ENCODE measurements at regions not wholly inside any gene's neighbourhood (a gene's known extent, or its start where the extent isn't known, plus 50 kb on each side); places are given as distances from the start of the nearest gene placed in this dataset.

DNA sequence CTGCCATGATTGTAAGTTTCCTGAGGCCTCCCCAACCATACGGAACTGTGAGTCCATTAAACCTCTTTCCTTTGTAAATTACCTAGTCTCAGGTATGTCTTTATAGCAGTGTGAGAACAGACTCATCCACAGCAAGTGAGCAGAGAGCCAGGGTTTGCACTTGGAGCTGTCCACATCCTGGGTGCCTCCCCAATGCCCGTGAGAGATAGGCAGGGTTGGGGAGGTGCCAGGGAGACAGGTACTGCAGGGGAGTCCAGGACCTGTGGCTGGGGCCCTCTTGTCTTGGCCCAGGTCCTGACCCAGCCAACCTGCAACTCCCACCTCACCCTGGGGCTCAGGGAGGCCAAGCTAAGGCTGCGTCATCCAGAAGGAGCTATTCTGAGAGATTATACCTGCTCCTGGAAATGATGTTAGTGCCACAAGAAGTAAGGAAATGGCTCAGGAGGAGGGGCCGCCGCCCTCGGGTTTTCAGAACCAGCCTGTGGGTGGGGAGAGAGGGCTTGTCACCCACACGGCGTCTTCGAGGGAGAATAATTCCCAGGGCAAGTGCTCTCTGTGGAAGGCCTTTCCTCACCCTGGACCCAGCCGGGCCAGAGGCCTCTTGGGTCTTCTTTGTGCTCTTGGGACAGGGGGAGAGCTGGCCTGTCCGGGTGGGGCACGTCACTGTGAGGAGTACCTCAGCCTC is 66.5 kb downstream of the ADRA2C start:
- no peak for TF ChIP-seq RAD21 (IDR thresholded peaks at IDR 0.05; ENCODE audit: low read depth)
- TF ChIP-seq REST (IDR thresholded peaks at IDR 0.05; ENCODE audit: low read depth): peak; percentile 55

- TF ChIP-seq CREB1 (IDR thresholded peaks at IDR 0.05; ENCODE audit: low read depth): no peak
- TF ChIP-seq, protein P1, sequence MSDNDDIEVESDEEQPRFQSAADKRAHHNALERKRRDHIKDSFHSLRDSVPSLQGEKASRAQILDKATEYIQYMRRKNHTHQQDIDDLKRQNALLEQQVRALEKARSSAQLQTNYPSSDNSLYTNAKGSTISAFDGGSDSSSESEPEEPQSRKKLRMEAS (IDR thresholded peaks at IDR 0.05): no peak
- no peak for TF ChIP-seq TCF12 (IDR thresholded peaks at IDR 0.05; ENCODE audit: low read depth)
- no peak for TF ChIP-seq RAD21 (IDR thresholded peaks at IDR 0.05; ENCODE audit: low read depth)
- TF ChIP-seq REST (IDR thresholded peaks at IDR 0.05; ENCODE audit: low read depth): no peak
- no peak for TF ChIP-seq ZBTB7A (IDR thresholded peaks at IDR 0.05; ENCODE audit: low read depth)
- TF ChIP-seq, protein P2, sequence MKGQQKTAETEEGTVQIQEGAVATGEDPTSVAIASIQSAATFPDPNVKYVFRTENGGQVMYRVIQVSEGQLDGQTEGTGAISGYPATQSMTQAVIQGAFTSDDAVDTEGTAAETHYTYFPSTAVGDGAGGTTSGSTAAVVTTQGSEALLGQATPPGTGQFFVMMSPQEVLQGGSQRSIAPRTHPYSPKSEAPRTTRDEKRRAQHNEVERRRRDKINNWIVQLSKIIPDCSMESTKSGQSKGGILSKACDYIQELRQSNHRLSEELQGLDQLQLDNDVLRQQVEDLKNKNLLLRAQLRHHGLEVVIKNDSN (IDR thresholded peaks at IDR 0.05): no peak
These were observed 67.3 kb downstream of the ADRA2C start for GRCh38 chr4:3833326-3833989.

DNA sequence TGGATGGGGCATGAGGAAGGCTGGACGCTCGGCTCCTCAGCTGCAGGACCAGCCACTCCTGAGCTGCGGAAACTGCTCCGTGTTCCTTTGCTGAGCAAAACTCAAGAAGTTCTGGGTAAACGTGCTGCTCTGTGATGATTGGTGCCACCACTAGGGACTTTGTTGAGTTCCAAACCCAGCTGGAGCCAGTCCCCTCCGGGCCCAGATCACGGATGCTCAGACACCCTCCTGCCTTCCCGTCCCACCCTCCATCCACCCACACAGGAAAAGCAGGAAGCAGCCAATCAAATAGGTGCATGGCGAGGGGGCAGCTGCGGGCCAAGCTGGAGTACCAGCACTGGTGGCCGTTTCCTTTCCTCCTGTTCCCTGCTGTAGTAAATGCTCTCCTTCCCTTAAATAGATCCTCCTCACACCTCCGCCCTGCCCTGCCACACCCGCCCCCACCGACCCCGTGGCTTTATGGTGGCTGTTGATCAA is 68.0 kb downstream of the ADRA2C start:
- TF ChIP-seq CREB1 (IDR thresholded peaks at IDR 0.05; ENCODE audit: low read depth): no peak
- TF ChIP-seq TCF12 (IDR thresholded peaks at IDR 0.05; ENCODE audit: low read depth): no peak
- no peak for TF ChIP-seq EGR1 (IDR thresholded peaks at IDR 0.05)
- TF ChIP-seq NFIC (IDR thresholded peaks at IDR 0.05): no peak
- no peak for TF ChIP-seq TEAD4 (IDR thresholded peaks at IDR 0.05)

DNA sequence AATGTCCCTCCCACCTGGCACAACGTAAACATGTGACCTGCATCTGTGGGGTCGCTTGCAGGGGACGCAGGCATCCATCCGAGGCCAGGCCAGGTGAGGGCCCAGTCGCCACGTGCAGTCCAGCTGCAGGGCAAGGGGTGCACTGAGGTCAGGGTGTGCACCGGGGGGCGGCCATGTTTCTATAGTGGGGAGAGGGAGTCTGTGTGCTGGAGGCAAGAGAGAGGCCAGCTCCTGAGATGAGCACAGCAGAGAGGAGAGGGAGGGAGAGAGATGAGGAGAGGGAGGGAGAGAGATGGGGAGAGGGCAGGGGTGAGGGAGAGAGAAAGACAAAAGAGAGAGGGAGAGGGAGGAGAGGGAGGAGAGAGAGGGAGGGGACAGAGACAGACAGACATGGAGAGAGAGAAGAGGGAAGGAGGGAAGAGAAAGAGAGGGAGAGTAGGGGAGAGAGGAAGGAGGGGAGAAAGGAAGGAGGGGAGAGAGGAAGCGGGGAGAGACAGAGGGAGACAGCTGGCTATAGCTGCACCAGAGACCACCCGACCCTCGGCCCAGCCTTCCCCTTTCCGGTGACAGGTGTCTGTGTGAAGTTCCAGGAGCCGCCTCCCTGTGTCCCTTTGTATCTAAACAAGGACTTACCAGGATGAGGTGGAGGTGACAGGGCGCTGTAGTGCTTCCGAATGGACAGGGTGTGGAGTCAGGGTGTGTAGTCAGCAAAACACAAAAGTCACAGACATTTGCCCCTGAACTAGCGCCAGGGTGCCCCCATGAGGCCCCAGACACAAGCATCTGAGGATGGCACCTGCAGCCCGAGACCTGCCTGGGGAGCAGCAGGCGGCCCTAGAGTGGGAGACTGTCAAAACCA is 68.7 kb downstream of the ADRA2C start:
- TF ChIP-seq EGR1 (IDR thresholded peaks at IDR 0.05) (no peak), RAD21 (IDR thresholded peaks at IDR 0.05; ENCODE audit: low read depth) (no peak), CEBPB (IDR thresholded peaks at IDR 0.05) (no peak), FOXM1 (IDR thresholded peaks at IDR 0.05; ENCODE audit: borderline replicate concordance, low read depth) (no peak)

DNA sequence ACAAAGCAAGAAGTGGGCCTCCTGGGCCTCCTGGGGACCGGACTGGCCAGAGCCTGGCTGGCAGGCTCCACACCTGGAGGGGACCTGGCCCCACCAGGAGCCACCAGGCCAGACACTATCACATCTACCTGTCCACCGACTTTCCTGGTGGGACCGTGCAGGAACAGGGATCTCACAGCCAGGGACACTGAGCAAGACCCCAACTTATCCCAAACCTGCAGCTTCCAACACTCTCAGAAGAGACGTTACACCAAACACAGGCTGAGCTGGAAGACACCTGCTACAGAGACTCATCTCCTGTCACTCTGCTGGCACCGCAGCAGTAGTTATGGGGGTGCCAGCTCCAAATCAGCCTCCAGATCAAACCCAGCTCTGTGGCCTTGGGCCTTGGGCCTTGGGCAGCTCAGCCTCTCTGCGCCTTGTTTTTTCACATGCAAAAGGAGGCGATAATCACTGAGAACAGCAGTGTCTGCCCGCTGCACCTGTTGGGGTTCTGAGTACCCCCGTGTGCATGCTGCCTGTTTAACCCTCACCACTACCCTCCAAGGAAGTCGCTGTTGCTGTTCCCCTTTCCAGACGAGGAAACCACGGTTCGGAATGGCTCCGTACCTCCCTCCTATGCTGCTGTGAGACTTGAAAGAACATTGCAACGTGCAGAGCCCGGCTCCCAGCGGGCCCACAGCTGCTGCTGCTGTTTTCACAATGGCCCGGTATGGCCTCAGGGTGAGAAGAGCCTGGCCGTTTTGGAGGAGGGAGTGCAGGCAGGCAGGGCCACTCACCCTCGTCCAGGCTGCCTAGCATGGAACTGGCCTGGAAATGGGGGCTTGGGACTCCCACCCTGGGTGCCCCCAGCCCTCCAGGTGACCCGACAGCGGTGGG is 69.6 kb downstream of the ADRA2C start:
- no peak for TF ChIP-seq CREB1 (IDR thresholded peaks at IDR 0.05; ENCODE audit: low read depth)
- no peak for TF ChIP-seq ZBTB7A (IDR thresholded peaks at IDR 0.05; ENCODE audit: low read depth)
- no peak for TF ChIP-seq TAF1 (IDR thresholded peaks at IDR 0.05; ENCODE audit: low read depth)
- TF ChIP-seq, protein P1 (IDR thresholded peaks at IDR 0.05): no peak
- TF ChIP-seq CEBPB (IDR thresholded peaks at IDR 0.05): no peak
- TF ChIP-seq REST (IDR thresholded peaks at IDR 0.05; ENCODE audit: low read depth): no peak
- TF ChIP-seq RAD21 (IDR thresholded peaks at IDR 0.05; ENCODE audit: low read depth): no peak
- TF ChIP-seq EGR1 (IDR thresholded peaks at IDR 0.05): no peak
- no peak for TF ChIP-seq NFIC (IDR thresholded peaks at IDR 0.05)
- TF ChIP-seq EP300 (IDR thresholded peaks at IDR 0.05; ENCODE audit: borderline replicate concordance): no peak
- no peak for TF ChIP-seq FOXM1 (IDR thresholded peaks at IDR 0.05; ENCODE audit: borderline replicate concordance, low read depth)
- TF ChIP-seq, protein P2 (IDR thresholded peaks at IDR 0.05): no peak
- no peak for TF ChIP-seq TCF12 (IDR thresholded peaks at IDR 0.05; ENCODE audit: low read depth)
- TF ChIP-seq TEAD4 (IDR thresholded peaks at IDR 0.05): no peak
